GM18861 (cell line): ENCODE measurements at regions not wholly inside any gene's neighbourhood (a gene's known extent, or its start where the extent isn't known, plus 50 kb on each side); places are given as distances from the start of the nearest gene placed in this dataset.
"Not testable (repeated sequence)": the region's sequence is repeated elsewhere in the genome, so short reads cannot be mapped to it uniquely, and the experiment has no call there.

Experiments
- ATAC-seq: cut with Tn5 transposase; IDR thresholded peaks from one replicate; pipeline ENCODE4 v1.9.1; 2021; ENCODE audit not compliant: unreplicated experiment

DNA sequence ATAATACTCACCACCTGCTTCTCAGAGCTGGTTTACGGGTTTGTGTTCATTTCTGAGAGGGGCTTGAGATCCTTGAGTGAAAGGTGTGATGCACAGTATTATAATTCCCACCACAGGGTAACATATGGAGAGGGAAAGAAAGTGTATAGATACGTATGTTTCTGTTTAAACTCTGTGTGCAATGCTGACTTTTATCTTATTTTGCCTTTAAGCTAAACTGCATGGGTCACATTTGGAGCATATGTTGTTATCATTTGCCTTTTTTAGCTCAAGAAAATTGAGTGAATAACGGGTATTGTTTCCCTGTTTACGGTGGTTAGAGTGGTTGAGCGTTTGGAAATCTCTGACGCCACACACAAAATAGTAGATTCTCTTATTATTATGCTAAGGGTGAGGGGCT lies 191.1 kb upstream of the NFIA start:
- ATAC-seq: no peak

DNA sequence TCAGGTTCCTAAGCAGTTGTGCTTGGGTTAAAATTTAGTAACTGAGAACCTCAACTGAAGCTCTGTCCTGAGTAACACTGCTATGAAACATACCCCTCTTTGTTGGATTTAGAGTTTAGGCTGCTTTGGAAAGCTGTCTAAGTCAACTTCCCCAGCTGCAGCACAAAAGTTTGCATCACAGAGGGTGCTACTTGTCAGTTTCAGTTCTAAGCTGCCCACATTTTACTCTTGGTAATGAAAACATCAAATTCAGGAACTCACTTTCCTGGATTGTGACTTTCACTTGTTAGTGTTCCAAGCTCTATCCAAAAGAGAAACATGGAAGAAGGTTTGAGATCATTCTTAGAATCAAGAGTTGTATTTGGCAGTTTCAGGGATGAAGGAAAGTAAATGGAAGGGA lies 191.7 kb upstream of the NFIA start:
- ATAC-seq: no peak

DNA sequence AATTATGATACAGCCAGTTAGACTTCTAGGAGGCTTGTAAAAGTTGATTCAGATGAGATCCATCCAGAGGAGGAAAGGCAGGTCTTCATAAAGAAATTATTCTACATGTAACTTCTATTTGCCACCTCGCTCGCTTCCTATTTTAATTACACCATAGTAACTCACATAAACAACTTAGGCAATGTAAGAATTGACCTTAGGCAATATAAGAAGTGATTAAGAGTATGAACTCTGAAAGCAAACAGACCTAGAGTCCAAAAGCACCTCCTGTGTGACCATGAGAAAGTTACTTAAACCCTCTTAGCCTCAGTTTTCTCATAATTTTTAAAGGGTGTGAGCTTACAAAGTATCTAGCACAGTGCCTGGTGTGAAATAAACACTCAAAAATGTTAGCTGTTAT lies 192.7 kb upstream of the NFIA start:
- no peak for ATAC-seq

DNA sequence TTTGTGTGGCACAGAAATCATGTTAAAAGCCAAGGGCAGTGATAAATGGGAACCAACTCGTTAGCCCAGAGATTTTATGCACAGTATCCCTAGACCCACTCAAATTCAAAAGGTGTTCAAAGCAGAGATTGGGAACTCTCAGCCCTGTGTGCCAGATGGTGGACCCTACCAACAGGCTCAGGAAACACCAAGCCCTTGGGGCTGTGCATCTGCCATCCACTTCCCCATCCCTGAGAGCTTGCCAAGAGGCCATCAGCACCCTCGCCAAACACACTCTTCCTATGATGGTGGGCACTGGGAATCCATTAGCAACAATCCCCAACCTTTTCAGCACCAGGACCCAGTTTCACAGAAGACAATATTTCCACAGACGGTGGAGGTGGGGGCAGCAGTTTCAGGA lies 194.2 kb upstream of the NFIA start:
- ATAC-seq: no peak

DNA sequence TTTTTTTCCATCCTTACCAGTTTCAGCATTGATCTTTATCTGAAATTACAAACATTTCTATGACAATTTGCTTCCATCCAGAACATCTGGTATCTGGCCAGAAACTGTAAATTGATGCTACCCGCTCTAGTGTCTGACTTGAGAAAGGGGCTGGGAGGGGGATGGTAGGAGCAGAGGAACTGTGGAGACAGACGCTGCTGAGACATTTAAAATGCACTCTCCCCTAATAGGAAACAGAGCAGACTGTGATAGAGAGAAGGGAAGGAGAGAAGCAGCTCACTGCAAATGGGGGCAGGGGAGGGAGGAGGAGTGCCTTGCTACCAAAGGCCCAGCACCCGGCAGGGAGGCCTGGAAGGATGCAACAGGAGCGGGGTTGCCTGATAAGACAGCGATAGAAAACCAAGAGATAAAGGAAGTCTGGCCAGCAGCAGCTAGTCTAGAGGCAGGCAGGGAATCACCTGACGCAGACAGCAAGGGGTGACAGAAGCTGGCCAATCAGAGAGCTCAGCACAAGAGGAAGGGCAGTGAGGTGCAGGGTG lies 195.5 kb upstream of the NFIA start:
- no peak for ATAC-seq

DNA sequence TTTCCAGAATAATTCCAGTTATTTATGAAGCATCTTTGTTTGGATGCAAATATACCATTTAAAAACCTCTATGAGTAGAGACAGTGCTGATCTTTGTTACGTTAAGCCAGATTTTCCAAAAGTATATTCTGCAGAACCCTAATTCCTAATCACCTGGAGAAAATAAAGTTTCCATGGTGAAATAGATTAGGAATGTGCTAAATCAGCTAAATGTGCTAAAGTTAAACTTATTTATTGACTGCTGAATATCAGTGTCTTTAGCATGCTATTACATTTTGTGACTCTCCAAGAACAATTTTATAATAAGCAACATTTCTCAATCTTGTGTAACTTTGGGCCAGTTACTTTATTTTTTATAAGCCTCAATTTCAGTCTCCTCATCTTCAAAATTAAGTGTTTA lies 196.3 kb upstream of the NFIA start:
- no peak for ATAC-seq

DNA sequence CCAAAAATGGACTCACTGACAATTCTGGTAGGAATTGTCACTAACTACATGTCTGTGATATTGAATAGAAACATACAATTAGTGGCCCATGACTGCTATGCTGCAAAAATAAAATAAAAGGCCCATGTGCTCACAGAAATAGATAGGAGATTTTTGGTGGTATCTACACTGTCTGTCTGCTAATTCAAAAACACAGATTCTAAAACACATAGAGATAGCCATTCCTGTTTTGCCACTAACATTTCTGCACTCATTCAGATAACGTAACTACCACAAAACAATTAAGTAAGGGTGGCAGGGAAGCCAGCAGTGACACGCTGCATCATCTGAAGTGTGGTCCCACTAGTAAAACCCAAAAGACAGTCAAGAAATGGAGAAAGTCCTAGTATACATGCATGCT lies 202.2 kb upstream of the NFIA start:
- no peak for ATAC-seq

DNA sequence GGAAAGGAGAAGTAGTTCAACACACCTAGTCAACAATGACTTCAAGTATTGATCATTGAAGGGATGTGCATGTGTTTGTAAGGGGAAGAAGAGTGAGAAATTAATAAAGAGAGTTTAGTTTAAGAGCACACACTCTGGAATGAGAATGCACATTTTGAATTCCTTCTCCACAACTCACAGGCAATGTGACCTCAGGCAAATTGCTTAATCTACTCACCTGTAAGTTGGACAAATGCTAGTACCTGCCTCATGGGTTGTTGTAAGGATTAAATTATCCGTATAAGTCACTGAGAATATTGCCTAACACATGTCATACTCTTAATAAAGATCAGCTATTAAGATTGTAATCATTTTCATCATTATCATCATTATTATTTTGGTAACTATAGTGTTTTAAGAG lies 204.0 kb upstream of the NFIA start:
- no peak for ATAC-seq

DNA sequence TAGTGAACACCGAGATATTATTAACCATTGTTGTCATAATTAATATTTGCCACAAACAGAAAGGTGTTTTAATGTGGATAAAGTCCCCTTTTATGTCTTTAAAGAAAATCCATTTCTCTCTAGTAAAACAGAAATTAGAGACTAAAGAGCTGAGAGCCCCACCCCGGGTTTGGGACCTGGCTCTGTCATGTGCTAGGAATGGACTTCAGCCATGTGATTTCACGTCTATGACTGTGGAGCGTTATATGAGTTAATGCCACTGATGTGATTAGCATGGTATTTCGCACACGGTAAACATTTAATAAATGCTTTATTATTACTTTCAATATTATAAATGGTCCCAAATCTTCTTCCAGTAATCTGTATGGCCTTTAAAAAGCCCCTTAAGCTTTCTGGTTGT lies 205.0 kb upstream of the NFIA start:
- no peak for ATAC-seq

DNA sequence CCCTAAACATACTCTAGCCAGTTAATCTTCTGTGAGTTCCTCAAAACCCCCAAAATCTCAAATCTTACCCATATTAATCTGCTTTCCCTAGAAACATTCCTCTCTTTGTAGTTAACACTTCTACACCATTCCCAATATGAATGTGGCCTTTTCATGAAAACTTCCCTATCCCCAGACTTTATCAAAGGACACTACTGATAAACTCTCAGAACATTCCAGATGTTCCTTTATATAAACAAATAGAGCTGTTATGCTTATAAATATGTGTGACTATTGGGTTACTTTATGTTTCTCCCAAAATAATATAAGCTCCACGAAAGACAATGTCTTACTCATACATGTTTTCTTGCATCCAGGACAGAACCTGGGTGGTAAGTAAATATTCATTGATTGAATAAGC lies 205.4 kb upstream of the NFIA start:
- no peak for ATAC-seq

DNA sequence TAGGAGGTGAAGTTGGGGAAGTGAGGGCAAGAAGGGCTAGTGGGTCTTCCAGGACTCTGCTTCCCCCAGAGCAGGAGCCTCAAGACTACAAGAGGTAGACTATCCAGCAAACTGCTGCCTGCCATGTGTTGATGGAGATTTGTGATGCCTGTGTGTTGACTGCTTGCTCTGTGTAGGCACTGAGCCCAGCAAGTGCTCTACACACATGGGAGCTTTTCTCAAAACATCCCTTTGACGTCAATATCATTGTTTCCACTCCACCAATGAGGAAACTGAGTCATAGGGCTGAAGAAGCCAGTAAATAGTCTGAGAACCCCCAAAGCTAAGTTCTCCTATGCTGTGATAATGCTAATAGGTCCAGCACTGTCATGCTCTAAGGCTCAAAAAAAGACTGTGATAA lies 207.2 kb upstream of the NFIA start:
- no peak for ATAC-seq

DNA sequence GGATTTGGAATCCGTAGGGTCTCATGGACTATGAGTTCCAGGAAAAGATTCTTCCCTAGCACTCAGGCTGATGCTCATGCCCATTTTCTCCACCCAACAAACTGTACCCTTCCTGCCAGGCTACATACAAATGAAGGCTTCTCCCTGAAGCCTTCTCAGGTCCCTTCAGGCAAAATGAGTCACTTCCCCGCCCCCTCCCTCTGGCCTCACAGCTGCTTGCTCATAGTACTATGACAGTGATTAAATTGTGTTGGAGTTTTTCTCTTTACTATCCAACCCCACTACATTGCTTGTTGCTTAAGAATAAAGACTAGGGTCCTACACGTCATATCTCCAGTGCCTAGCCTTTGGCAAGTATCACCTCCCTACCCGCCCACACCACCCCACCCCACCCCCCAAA lies 207.6 kb upstream of the NFIA start:
- no peak for ATAC-seq

DNA sequence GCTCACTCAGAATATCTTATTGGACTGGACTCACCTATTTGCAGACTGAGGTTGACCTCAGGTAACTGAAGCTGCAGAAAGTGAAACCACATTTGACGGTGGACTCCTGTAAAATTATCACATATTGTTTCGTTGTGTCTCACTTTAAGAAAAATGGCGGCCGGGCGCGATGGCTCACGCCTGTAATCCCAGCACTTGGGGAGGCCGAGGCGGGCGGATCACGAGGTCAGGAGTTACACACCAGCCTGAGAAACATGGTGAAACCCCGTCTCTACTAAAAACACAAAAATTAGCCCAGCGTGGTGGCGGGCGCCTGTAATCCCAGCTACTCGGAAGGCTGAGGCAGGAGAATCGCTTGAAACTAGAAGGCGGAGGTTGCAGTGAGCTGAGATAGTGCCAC lies 209.0 kb upstream of the NFIA start:
- not testable (repeated sequence) for ATAC-seq

DNA sequence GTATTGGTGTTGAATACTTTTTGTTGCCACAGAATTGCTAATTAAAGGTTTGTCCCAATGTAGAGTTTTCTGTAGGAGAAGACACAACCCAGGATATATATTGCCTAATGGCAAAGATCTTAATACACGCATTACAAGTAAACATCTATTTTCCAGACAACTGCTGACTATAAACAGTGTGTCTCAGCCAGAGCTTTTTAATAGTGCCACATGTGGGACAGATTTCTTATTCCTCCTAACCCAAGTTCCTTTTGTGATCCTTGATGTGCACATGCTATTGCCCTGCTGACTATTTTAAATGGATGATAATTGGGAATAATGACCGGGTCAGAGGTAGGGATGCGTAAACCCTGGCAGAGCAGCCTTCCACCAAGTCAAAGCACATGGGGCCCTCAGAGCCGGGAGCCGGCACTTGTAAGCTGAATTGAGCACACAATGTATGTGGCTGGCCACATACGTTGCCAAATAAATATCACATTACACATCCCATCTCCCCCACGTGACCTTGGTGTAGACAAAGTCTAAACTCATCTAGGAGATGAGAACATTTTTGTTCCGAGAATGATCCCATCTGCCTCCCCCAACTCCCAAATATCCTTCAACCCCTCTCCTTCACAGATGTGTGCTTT lies 209.8 kb upstream of the NFIA start:
- ATAC-seq: no peak

DNA sequence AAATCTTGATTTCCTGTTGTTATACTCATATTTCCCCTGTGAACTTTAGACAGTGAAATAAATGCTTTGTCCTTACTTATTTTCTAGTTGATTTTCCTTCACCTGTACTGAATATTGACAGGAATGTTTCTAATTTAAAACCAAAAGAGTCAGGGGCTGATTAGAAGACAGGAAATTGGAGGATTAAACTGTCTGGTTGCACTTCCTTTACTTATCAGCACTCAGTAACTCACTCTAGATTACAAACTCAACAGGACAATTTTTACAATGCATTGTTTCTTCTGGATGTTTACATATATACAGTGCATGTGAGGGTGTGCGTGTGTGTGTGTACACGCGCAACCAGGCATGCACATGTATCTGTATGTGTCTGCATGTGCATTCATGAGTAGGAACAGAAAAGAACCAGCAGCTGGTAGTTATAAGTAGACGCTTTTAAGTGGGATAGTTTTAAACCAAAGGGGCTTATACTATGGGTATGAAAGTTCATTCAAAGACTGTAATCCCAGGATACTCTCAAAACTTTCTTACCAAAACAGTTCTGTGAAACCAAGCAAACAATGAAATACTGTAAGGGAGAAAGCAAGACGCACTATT lies 212.0 kb upstream of the NFIA start:
- no peak for ATAC-seq

DNA sequence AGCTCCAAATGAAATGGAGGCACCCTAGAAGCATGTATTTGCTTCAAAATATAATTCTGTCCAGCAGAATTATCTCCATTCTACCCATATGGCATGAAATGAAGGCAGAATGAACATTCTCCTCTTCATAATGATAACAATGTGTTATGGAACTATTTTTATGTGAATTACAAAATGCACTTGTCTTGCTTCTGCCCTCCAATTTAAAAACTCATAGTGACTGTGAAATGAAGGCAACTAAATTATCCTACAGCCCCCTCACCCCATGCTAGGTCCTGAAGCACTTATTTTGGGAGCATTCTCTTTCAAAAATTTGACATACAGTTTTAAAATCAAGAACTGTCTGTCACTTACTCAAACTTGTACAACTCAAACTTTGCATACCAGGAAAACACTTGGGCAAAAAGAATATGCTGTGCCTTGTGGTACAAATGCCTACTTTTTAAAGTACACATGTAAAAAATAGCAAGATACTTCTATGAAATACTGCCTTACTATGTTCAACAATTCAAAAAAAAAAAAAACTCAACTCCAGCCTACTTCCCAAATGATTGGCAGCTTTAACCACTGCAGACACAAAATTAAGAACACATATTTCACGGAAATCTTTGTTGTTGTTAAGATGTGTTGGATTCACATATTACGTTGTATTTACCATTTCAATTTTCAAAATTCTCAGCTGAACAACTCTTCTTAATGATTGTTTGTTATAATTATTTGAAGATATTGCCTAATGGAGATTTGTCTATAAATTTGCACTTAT lies 213.3 kb upstream of the NFIA start:
- ATAC-seq: no peak

DNA sequence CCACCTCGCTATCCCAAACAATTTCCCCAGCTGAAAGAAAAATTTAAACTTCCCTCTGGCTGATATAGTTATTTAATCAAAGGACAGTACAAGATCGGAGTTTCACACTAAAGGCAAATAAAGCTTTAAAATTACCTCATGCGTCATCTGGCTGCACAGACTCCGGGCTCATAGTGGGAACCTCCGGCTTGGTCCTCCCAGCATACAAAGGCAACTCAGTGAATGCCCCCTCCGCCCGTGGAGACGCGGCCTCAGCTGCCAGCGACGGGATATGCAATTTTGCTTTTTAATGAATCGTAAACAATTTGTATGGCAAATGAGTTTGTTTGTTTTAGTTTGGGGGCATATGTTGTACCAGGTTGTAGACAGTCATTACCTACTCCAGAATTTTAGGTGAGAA lies 214.6 kb upstream of the NFIA start:
- no peak for ATAC-seq

DNA sequence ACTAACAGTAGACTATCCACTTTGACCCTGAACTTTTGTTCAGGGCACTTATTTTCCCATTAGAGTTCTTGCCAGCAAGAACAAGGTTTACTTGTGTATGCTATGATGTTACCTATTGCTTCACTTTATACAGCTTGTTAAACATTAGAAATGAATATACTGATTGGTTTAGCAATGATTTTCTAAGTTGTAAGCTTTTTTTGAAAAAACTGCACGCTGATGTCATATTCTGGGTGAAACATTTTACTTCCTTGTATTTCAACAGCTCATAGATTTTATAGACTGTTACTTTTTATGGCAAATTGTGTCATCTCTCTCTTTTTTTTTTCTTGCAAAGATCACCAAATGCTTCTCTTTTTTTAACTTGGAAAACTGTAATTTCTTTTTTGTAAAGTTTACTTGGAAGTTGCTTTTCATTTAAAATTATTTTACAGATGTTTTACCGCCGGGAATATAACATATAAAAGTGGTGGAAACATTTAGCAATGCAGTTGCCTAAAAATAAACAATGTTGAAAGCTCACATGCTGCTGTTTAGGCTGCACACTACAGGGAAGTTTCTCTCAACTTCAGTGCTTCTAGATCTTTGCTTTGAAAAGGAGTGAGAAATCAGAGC lies 215.3 kb upstream of the NFIA start:
- ATAC-seq: no peak

DNA sequence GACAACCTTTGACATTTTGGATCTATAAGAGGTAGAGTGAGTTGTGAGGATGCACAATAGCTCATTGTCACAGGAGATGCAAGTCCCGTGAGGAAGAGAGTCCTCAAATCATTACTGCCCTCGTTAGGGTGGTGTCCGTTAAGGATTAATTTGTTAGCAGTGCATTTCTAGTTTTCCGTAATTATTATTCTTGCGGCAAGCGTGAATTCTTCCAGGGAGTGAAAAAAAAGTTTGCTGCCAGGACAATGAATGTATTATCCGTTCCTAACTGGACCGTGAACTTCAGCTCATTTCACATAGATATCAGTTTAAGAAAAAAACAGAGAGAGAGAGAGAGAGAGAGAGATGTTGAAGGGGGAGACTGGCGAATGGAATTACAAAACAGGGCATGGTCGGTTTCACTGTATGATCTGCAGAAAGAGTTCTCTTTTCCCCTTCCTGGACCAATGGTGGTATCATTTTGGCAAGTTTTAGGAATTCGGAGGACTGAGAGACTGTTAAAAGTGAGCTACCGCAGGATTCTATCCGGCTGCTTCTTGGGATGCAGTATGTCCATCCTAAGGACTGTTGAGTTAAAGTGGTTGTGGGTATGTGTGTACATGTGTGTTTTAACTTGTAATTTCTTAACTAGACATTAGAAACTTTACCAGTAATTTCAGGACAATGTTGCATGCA lies 216.0 kb upstream of the NFIA start:
- no peak for ATAC-seq

DNA sequence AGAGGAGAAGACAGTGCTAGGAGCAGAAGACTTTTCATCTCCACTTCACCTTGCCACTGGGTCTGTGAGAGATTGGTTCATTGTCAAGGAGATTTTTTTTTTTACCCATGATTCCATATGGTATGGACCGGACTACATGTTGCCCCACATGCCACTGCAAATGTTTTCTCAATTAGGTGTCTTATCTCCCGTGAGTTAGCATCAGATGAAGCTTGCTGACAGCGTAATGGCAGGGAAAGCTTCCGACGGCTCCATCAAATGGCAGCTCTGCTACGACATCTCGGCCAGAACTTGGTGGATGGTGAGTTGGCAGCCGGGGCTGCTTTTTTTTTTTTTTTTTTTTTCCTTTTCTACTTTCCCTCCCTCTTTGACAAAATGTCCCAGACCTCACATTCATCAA lies 217.2 kb upstream of the NFIA start:
- no peak for ATAC-seq

DNA sequence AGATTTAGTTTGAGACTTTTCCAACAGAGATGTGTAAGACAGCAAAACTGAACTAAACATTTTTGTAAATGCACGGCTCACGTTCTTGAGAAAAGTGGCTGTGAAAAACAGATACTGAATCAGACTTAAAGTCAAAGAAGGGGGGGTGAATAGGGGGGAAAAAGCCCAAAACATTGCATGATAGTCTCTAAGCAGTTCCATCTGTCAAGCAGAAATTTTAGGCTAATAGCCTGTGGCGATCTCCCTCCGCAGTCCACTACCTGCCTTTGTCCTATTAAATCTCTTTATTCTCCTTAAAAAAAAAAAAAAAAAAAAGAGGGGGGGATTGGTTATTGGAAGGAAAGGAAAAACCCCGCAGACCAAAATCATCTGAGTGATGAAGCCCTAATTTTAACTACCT lies 217.6 kb upstream of the NFIA start:
- ATAC-seq: no peak
